ENCODE measurements at regions not wholly inside any gene's neighbourhood (a gene's known extent, or its start where the extent isn't known, plus 50 kb on each side); places are given as distances from the start of the nearest gene placed in this dataset.

GRCh38 chr10:130778166-130778545 is 533.4 kb downstream of the TCERG1L start:
- H3K4me3 ChIP-seq (ENCODE audit: low read depth, low read length): no peak overlapping the region
- DNase-seq (ENCODE audit: low read depth): no peak

GRCh38 chr10:130780763-130781162 is 530.8 kb downstream of the TCERG1L start:
- H3K4me3 ChIP-seq (ENCODE audit: low read depth, low read length): no peak overlapping the region
- no peak for DNase-seq (ENCODE audit: low read depth)

GRCh38 chr10:130781206-130781605 is 530.3 kb downstream of the TCERG1L start:
- no peak overlapping the region for H3K4me3 ChIP-seq (ENCODE audit: low read depth, low read length)
- no peak for DNase-seq (ENCODE audit: low read depth)

GRCh38 chr10:130781623-130782022 is 529.9 kb downstream of the TCERG1L start:
- no peak for DNase-seq (ENCODE audit: low read depth)
- H3K4me3 ChIP-seq (ENCODE audit: low read depth, low read length): no peak overlapping the region

GRCh38 chr10:130782467-130782866 is 529.1 kb downstream of the TCERG1L start:
- no peak overlapping the region for H3K4me3 ChIP-seq (ENCODE audit: low read depth, low read length)
- DNase-seq (ENCODE audit: low read depth): no peak

- H3K4me3 ChIP-seq (ENCODE audit: low read depth, low read length): no peak overlapping the region
- no peak for DNase-seq (ENCODE audit: low read depth)
Measured at GRCh38 chr10:130784326-130784725, 527.2 kb downstream of the TCERG1L start.

- no peak for DNase-seq (ENCODE audit: low read depth)
- H3K4me3 ChIP-seq (ENCODE audit: low read depth, low read length): no peak overlapping the region
Measured at GRCh38 chr10:130786365-130786966, 525.1 kb downstream of the TCERG1L start.

GRCh38 chr10:130787243-130787642 is 524.3 kb downstream of the TCERG1L start:
- DNase-seq (ENCODE audit: low read depth): no peak
- no peak overlapping the region for H3K4me3 ChIP-seq (ENCODE audit: low read depth, low read length)

GRCh38 chr10:130787821-130788220 is 523.7 kb downstream of the TCERG1L start:
- H3K4me3 ChIP-seq (ENCODE audit: low read depth, low read length): no peak overlapping the region
- no peak for DNase-seq (ENCODE audit: low read depth)

GRCh38 chr10:130790339-130790738 is 521.2 kb downstream of the TCERG1L start:
- no peak overlapping the region for H3K4me3 ChIP-seq (ENCODE audit: low read depth, low read length)
- no peak for DNase-seq (ENCODE audit: low read depth)

- no peak overlapping the region for H3K4me3 ChIP-seq (ENCODE audit: low read depth, low read length)
- no peak for DNase-seq (ENCODE audit: low read depth)
Measured at GRCh38 chr10:130792096-130792845, 519.2 kb downstream of the TCERG1L start.

GRCh38 chr10:130795819-130796218 is 515.7 kb downstream of the TCERG1L start:
- H3K4me3 ChIP-seq (ENCODE audit: low read depth, low read length): no peak overlapping the region
- no peak for DNase-seq (ENCODE audit: low read depth)

- H3K4me3 ChIP-seq (ENCODE audit: low read depth, low read length): no peak overlapping the region
- no peak for DNase-seq (ENCODE audit: low read depth)
Measured at GRCh38 chr10:130799532-130799931, 512.0 kb downstream of the TCERG1L start.

GRCh38 chr10:130800281-130800680 is 511.2 kb downstream of the TCERG1L start:
- no peak for DNase-seq (ENCODE audit: low read depth)
- H3K4me3 ChIP-seq (ENCODE audit: low read depth, low read length): no peak overlapping the region

GRCh38 chr10:130801276-130801675 is 510.2 kb downstream of the TCERG1L start:
- H3K4me3 ChIP-seq (ENCODE audit: low read depth, low read length): no peak overlapping the region
- DNase-seq (ENCODE audit: low read depth): no peak

- H3K4me3 ChIP-seq (ENCODE audit: low read depth, low read length): no peak overlapping the region
- no peak for DNase-seq (ENCODE audit: low read depth)
Measured at GRCh38 chr10:130801784-130802183, 509.7 kb downstream of the TCERG1L start.

GRCh38 chr10:130802301-130802700 is 509.2 kb downstream of the TCERG1L start:
- H3K4me3 ChIP-seq (ENCODE audit: low read depth, low read length): no peak overlapping the region
- DNase-seq (ENCODE audit: low read depth): no peak

GRCh38 chr10:130804281-130804680 is 507.2 kb downstream of the TCERG1L start:
- DNase-seq (ENCODE audit: low read depth): no peak
- H3K4me3 ChIP-seq (ENCODE audit: low read depth, low read length): no peak overlapping the region

- DNase-seq (ENCODE audit: low read depth): no peak
Measured at GRCh38 chr10:130804778-130805634, 506.5 kb downstream of the TCERG1L start.

GRCh38 chr10:130805635-130806030 is 505.9 kb downstream of the TCERG1L start:
- DNase-seq (ENCODE audit: low read depth): no peak
- H3K4me3 ChIP-seq (ENCODE audit: low read depth, low read length): no peak overlapping the region

More at GRCh38 chr10:130804778-130805634, 506.5 kb downstream of the TCERG1L start:
- H3K4me3 ChIP-seq (ENCODE audit: low read depth, low read length): no peak overlapping the region

All from skeletal muscle cell (primary cell).